ENCODE measurements at regions not wholly inside any gene's neighbourhood (a gene's known extent, or its start where the extent isn't known, plus 50 kb on each side); places are given as distances from the start of the nearest gene placed in this dataset.

- TF ChIP-seq GLIS3 (CRISPR knock-in tag; IDR thresholded peaks at IDR 0.05) (no peak), PATZ1 (CRISPR knock-in tag; IDR thresholded peaks at IDR 0.05; ENCODE audit: borderline replicate concordance) (no peak), CREB5 (CRISPR knock-in tag; IDR thresholded peaks at IDR 0.05; ENCODE audit: low read depth) (no peak), BACH2 (CRISPR knock-in tag; IDR thresholded peaks at IDR 0.05; ENCODE audit: borderline replicate concordance) (no peak), ARNTL (CRISPR knock-in tag; IDR thresholded peaks at IDR 0.05; ENCODE audit: borderline replicate concordance, low read depth) (no peak), ZFP3 (CRISPR knock-in tag; IDR thresholded peaks at IDR 0.05) (no peak)
Measured at GRCh38 chr12:71005166-71005565, 84.6 kb upstream of the PTPRR start.
